Vagina (tissue), 2 donors: ENCODE measurements at regions not wholly inside any gene's neighbourhood (a gene's known extent, or its start where the extent isn't known, plus 50 kb on each side); places are given as distances from the start of the nearest gene placed in this dataset.

ENCODE experiments used
- CTCF ChIP-seq, 3 experiments: fragments of 450-650 bp in 2 of 3; fragments of 200-600 bp in 1 of 3; sonication (generic) in 1 of 3; IDR thresholded peaks; one replicate each; pipeline ENCODE4 v1.5.1; 2017 to 2019; ENCODE audit warnings: antibody characterized with exemption in 3 of 3, mild to moderate bottlenecking in 2 of 3, moderate library complexity in 2 of 3
- POLR2A ChIP-seq, 2 donors: fragments of 450-650 bp; IDR thresholded peaks; one replicate each; pipeline ENCODE4 v1.6.1; 2017; ENCODE audit warnings: antibody characterized with exemption in 2 of 2, mild to moderate bottlenecking in 2 of 2, moderate library complexity in 2 of 2

GRCh38 chr9:107102011-107102410 lies 181.1 kb upstream of the RAD23B start:
- TF ChIP-seq CTCF (IDR thresholded peaks at IDR 0.05) = no peak
- TF ChIP-seq POLR2A (IDR thresholded peaks at IDR 0.05) = no peak
